ENCODE measurements at regions not wholly inside any gene's neighbourhood (a gene's known extent, or its start where the extent isn't known, plus 50 kb on each side); places are given as distances from the start of the nearest gene placed in this dataset.
"Not testable (repeated sequence)": the region's sequence is repeated elsewhere in the genome, so short reads cannot be mapped to it uniquely, and the experiment has no call there.

- DNase-seq: no peak
Measured at GRCh38 chr17:37859451-37859850, 64.8 kb upstream of the TBC1D3K start.

GRCh38 chr17:37858391-37858790 lies 65.8 kb upstream of the TBC1D3K start:
- DNase-seq: not testable (repeated sequence)

GRCh38 chr17:37856245-37856644 lies 68.0 kb upstream of the TBC1D3K start:
- DNase-seq: no peak

GRCh38 chr17:37849617-37849972 lies 74.6 kb upstream of the TBC1D3K start:
- DNase-seq: no peak

GRCh38 chr17:37848690-37849616 lies 75.3 kb upstream of the TBC1D3K start:
- no peak for DNase-seq

- no peak for DNase-seq
Measured at GRCh38 chr17:37847811-37848331, 76.3 kb upstream of the TBC1D3K start.

- no peak for DNase-seq
Measured at GRCh38 chr17:37847102-37847501, 77.1 kb upstream of the TBC1D3K start.

- no peak for DNase-seq
Measured at GRCh38 chr17:37844977-37845293, 79.3 kb upstream of the TBC1D3K start.

GRCh38 chr17:37844158-37844976 lies 79.8 kb upstream of the TBC1D3K start:
- DNase-seq: peak; percentile 43

- no peak for DNase-seq
Measured at GRCh38 chr17:37842401-37842800, 81.8 kb upstream of the TBC1D3K start.

- DNase-seq: no peak
Measured at GRCh38 chr17:37841232-37841631, 83.0 kb upstream of the TBC1D3K start.

- no peak for DNase-seq
Measured at GRCh38 chr17:37840576-37840975, 83.6 kb upstream of the TBC1D3K start.

- DNase-seq: no peak
Measured at GRCh38 chr17:37839196-37839978, 84.8 kb upstream of the TBC1D3K start.

- no peak for DNase-seq
Measured at GRCh38 chr17:37838276-37838675, 85.9 kb upstream of the TBC1D3K start.

GRCh38 chr17:37836593-37836992 lies 87.6 kb upstream of the TBC1D3K start:
- DNase-seq: no peak

- no peak for DNase-seq
Measured at GRCh38 chr17:37834168-37834567, 89.3 kb upstream of the HNF1B start.

GRCh38 chr17:37833237-37833859 lies 88.5 kb upstream of the HNF1B start:
- no peak for DNase-seq

GRCh38 chr17:37831986-37832385 lies 87.1 kb upstream of the HNF1B start:
- no peak for DNase-seq

GRCh38 chr17:37831492-37831891 lies 86.6 kb upstream of the HNF1B start:
- no peak for DNase-seq

- DNase-seq: no peak
Measured at GRCh38 chr17:37830151-37830993, 85.5 kb upstream of the HNF1B start.

GRCh38 chr17:37829592-37830123 lies 84.8 kb upstream of the HNF1B start:
- no peak for DNase-seq

Data from activated CD8-positive, alpha-beta memory T cell treated with anti-CD3 and anti-CD28 coated beads, Interleukin-2, amount 50 U/mL, for 4 hours (primary cell).